ENCODE measurements at regions not wholly inside any gene's neighbourhood (a gene's known extent, or its start where the extent isn't known, plus 50 kb on each side); places are given as distances from the start of the nearest gene placed in this dataset.

DNA sequence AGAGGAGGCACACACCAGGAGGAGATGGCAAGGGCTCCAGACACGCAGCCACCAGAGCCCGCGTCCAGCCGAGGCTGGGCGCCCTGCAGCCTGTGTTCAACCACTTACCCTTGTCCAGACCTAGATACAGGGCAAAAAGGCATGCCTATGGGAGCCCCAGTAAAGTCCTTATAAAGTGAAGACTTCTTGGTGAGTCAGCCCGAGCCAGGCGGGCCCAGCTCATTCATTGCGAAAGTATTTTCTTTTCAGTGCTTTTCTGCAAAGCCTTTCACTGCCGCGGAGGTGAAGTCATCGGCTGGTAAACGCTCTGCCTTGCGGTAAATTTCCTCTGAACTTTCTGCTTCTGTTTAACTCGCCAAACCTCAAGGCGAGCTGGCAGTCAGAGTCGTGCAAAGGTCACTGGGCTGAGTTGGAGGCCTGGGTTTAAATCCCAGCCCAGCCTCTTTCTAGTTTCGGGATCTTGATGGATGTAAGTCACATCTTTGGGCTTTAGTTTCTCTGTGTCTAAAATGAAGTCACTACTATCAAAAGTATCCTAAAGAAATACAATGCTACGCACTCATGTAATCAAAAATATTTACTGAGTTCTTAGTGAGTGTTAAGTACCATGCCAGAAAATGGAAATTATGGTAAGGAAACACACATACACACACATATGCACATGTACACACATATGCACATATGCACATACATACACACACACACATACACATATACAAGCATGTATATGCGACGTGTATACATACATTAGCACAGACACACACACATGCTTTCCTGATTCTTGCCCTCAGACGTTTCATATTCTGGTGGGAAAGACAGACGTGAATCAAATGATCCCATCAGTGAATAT lies 54.7 kb upstream of the IFFO2 start:
- POLR2A ChIA-PET, result interaction anchor here (0.8 to 3.5 kb wide), 14 partner anchors 22 to 110 kb away, joined by 3 to 37 read pairs (median 6); partner anchors contain the start of genes ALDH4A1 and IFFO2
- WGBS (ENCODE audit: low lambda C conversion rate), result 16% methylated on average over 17 of the region's 22 CpGs
- CTCF ChIA-PET (ENCODE audit: low intra/inter-chr PET ratio, low total read pairs), result interaction anchor here (1.2 kb wide), 1 partner anchor 85 kb away, joined by 4 read pairs; no protein-coding TSS in a partner anchor
- Histone ChIP-seq H3K27me3 (ENCODE audit: control insufficient read depth in 1 of 2, insufficient read depth in 2 of 2, low read length in 2 of 2) (no peaks in the 10 kb centered on the region), H4K20me1 (ENCODE audit: insufficient read depth, low read length) (no peaks in the 10 kb centered on the region), H2AFZ (ENCODE audit: low read length) (no peak overlapping the region), H3K4me3 (replicated peaks in 1 of 3; ENCODE audit: insufficient read depth in 1 of 3, low read depth in 2 of 3, low read length in 3 of 3) (peak overlapping the region; percentile 42 to 67 (median 43); a peak in 5 of 6 replicates), H3K4me1 (ENCODE audit: insufficient read depth, low read length) (peaks cover 88% of the 10 kb centered on the region), H3K9ac (ENCODE audit: insufficient read depth, low read depth, low read length) (peak overlapping the region; percentile 68), H3K4me2 (ENCODE audit: low read depth, low read length) (peak overlapping the region; percentile 93), H3K36me3 (replicated peaks in 1 of 2; ENCODE audit: control insufficient read depth in 1 of 2, insufficient read depth in 2 of 2, low read length in 2 of 2) (no peaks in the 10 kb centered on the region), H3K9me3 (ENCODE audit: low read length) (no peaks in the 10 kb centered on the region), H3K79me2 (ENCODE audit: insufficient read depth, low read length) (no peaks in the 10 kb centered on the region), H3K27ac (ENCODE audit: extremely low read length, insufficient read depth, low read length) (peak overlapping the region; percentile 63)
- ATAC-seq (peak; percentile 61), FAIRE-seq (peak; percentile 98), DNase-seq (ENCODE audit: low spot score) (peak; percentile 95)
- in situ Hi-C loops (cut with HindIII; ENCODE audit: extremely low pct_ligation_motif_present, low pct_unique_long_range_greater_than_20kb) (no loop called here), intact Hi-C loops (cut with micrococcal nuclease; ENCODE audit: unreplicated experiment) (loop anchor here (1.0 to 5.0 kb wide), 5 partner anchors 36 to 110 kb away; no protein-coding TSS in a partner anchor)
- BruUV-seq (replicated peaks), result TSS peak; percentile 79
- TF ChIP-seq, protein P1, sequence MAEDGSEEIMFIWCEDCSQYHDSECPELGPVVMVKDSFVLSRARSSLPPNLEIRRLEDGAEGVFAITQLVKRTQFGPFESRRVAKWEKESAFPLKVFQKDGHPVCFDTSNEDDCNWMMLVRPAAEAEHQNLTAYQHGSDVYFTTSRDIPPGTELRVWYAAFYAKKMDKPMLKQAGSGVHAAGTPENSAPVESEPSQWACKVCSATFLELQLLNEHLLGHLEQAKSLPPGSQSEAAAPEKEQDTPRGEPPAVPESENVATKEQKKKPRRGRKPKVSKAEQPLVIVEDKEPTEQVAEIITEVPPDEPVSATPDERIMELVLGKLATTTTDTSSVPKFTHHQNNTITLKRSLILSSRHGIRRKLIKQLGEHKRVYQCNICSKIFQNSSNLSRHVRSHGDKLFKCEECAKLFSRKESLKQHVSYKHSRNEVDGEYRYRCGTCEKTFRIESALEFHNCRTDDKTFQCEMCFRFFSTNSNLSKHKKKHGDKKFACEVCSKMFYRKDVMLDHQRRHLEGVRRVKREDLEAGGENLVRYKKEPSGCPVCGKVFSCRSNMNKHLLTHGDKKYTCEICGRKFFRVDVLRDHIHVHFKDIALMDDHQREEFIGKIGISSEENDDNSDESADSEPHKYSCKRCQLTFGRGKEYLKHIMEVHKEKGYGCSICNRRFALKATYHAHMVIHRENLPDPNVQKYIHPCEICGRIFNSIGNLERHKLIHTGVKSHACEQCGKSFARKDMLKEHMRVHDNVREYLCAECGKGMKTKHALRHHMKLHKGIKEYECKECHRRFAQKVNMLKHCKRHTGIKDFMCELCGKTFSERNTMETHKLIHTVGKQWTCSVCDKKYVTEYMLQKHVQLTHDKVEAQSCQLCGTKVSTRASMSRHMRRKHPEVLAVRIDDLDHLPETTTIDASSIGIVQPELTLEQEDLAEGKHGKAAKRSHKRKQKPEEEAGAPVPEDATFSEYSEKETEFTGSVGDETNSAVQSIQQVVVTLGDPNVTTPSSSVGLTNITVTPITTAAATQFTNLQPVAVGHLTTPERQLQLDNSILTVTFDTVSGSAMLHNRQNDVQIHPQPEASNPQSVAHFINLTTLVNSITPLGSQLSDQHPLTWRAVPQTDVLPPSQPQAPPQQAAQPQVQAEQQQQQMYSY (CRISPR knock-in tag; IDR thresholded peaks at IDR 0.05), result no peak
- TF ChIP-seq ELF1 (CRISPR knock-in tag; IDR thresholded peaks at IDR 0.05), result peak; percentile 36; the same call in 1 of the 2 replicates
- no peak for TF ChIP-seq EED (CRISPR knock-in tag; IDR thresholded peaks at IDR 0.05)
- TF ChIP-seq ZNF781 (CRISPR knock-in tag; IDR thresholded peaks at IDR 0.05; ENCODE audit: borderline replicate concordance, not compliant biosample characterization), result no peak
- TF ChIP-seq, protein P2, sequence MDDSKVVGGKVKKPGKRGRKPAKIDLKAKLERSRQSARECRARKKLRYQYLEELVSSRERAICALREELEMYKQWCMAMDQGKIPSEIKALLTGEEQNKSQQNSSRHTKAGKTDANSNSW (CRISPR knock-in tag; IDR thresholded peaks at IDR 0.05; ENCODE audit: borderline replicate concordance), result no peak
- TF ChIP-seq ZNF441 (CRISPR knock-in tag; IDR thresholded peaks at IDR 0.05; ENCODE audit: borderline replicate concordance), result no peak
- no peak for TF ChIP-seq RARG (CRISPR knock-in tag; IDR thresholded peaks at IDR 0.05; ENCODE audit: low read depth)
- TF ChIP-seq, protein P3, sequence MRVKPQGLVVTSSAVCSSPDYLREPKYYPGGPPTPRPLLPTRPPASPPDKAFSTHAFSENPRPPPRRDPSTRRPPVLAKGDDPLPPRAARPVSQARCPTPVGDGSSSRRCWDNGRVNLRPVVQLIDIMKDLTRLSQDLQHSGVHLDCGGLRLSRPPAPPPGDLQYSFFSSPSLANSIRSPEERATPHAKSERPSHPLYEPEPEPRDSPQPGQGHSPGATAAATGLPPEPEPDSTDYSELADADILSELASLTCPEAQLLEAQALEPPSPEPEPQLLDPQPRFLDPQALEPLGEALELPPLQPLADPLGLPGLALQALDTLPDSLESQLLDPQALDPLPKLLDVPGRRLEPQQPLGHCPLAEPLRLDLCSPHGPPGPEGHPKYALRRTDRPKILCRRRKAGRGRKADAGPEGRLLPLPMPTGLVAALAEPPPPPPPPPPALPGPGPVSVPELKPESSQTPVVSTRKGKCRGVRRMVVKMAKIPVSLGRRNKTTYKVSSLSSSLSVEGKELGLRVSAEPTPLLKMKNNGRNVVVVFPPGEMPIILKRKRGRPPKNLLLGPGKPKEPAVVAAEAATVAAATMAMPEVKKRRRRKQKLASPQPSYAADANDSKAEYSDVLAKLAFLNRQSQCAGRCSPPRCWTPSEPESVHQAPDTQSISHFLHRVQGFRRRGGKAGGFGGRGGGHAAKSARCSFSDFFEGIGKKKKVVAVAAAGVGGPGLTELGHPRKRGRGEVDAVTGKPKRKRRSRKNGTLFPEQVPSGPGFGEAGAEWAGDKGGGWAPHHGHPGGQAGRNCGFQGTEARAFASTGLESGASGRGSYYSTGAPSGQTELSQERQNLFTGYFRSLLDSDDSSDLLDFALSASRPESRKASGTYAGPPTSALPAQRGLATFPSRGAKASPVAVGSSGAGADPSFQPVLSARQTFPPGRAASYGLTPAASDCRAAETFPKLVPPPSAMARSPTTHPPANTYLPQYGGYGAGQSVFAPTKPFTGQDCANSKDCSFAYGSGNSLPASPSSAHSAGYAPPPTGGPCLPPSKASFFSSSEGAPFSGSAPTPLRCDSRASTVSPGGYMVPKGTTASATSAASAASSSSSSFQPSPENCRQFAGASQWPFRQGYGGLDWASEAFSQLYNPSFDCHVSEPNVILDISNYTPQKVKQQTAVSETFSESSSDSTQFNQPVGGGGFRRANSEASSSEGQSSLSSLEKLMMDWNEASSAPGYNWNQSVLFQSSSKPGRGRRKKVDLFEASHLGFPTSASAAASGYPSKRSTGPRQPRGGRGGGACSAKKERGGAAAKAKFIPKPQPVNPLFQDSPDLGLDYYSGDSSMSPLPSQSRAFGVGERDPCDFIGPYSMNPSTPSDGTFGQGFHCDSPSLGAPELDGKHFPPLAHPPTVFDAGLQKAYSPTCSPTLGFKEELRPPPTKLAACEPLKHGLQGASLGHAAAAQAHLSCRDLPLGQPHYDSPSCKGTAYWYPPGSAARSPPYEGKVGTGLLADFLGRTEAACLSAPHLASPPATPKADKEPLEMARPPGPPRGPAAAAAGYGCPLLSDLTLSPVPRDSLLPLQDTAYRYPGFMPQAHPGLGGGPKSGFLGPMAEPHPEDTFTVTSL (CRISPR knock-in tag; IDR thresholded peaks at IDR 0.05; ENCODE audit: borderline replicate concordance), result peak; percentile 59; the same call in 1 of the 2 replicates
- TF ChIP-seq GTF2F1 (IDR thresholded peaks at IDR 0.05; ENCODE audit: low read length), result no peak
- TF ChIP-seq ZNF138 (CRISPR knock-in tag; IDR thresholded peaks at IDR 0.05; ENCODE audit: low read depth), result no peak
- peak; percentile 93 for TF ChIP-seq ATF3 (CRISPR knock-in tag; IDR thresholded peaks at IDR 0.05)
- no peak for TF ChIP-seq JARID2 (CRISPR knock-in tag; IDR thresholded peaks at IDR 0.05; ENCODE audit: insufficient replicate concordance)

Measured in HepG2 (cell line).